Fibroblast of gingiva (primary cell): ENCODE measurements at regions not wholly inside any gene's neighbourhood (a gene's known extent, or its start where the extent isn't known, plus 50 kb on each side); places are given as distances from the start of the nearest gene placed in this dataset.

ENCODE experiments used
- DNase-seq: peaks from one replicate; pipeline ENCODE4 v3.0.0-alpha.2; 2011; ENCODE audit warnings: low read depth

- no peak for DNase-seq
Measured at GRCh38 chr18:23387265-23387664, 65.8 kb upstream of the RIOK3 start.

- no peak for DNase-seq
Measured at GRCh38 chr18:23388357-23388756, 64.7 kb upstream of the RIOK3 start.

GRCh38 chr18:23391156-23391555, 61.9 kb upstream of the RIOK3 start:
- DNase-seq = no peak

- DNase-seq = no peak
Measured at GRCh38 chr18:23397907-23398306, 55.2 kb upstream of the RIOK3 start.

- DNase-seq = peak; percentile 63
Measured at GRCh38 chr18:23398401-23398800, 54.7 kb upstream of the RIOK3 start.

- DNase-seq = no peak
Measured at GRCh38 chr18:23399067-23399466, 54.0 kb upstream of the RIOK3 start.

GRCh38 chr18:23400918-23401317, 52.2 kb upstream of the RIOK3 start:
- no peak for DNase-seq

GRCh38 chr18:23401400-23402347, 51.4 kb upstream of the RIOK3 start:
- peak; percentile 53 for DNase-seq
